HG03103 (cell line): ENCODE measurements at regions not wholly inside any gene's neighbourhood (a gene's known extent, or its start where the extent isn't known, plus 50 kb on each side); places are given as distances from the start of the nearest gene placed in this dataset.

Experiments used
- ATAC-seq: cut with Tn5 transposase; IDR thresholded peaks from one replicate; pipeline ENCODE4 v1.9.1; 2021; ENCODE audit warnings: low read depth; ENCODE audit not compliant: unreplicated experiment

- ATAC-seq, result no peak
Observed at GRCh38 chr6:167672738-167673137, 154.0 kb upstream of the AFDN start.

GRCh38 chr6:167673946-167674345 lies 152.8 kb upstream of the AFDN start:
- no peak for ATAC-seq

- ATAC-seq, result no peak
Observed at GRCh38 chr6:167674486-167674885, 152.2 kb upstream of the AFDN start.

GRCh38 chr6:167676000-167676665 lies 150.6 kb upstream of the AFDN start:
- ATAC-seq, result no peak

GRCh38 chr6:167676666-167677421 lies 149.9 kb upstream of the AFDN start:
- ATAC-seq, result no peak

- ATAC-seq, result no peak
Observed at GRCh38 chr6:167677422-167677789, 149.3 kb upstream of the AFDN start.

GRCh38 chr6:167678102-167679101 lies 148.3 kb upstream of the AFDN start:
- ATAC-seq, result no peak

- ATAC-seq, result no peak
Observed at GRCh38 chr6:167679122-167679736, 147.5 kb upstream of the AFDN start.

- ATAC-seq, result no peak
Observed at GRCh38 chr6:167679790-167680604, 146.7 kb upstream of the AFDN start.

- ATAC-seq, result no peak
Observed at GRCh38 chr6:167680605-167681149, 146.0 kb upstream of the AFDN start.

GRCh38 chr6:167682125-167682524 lies 144.6 kb upstream of the AFDN start:
- ATAC-seq, result no peak

- ATAC-seq, result no peak
Observed at GRCh38 chr6:167682546-167683027, 144.1 kb upstream of the AFDN start.

GRCh38 chr6:167683028-167683862 lies 143.5 kb upstream of the AFDN start:
- no peak for ATAC-seq

- ATAC-seq, result no peak
Observed at GRCh38 chr6:167684276-167685104, 142.2 kb upstream of the AFDN start.

GRCh38 chr6:167685654-167686053 lies 141.1 kb upstream of the AFDN start:
- no peak for ATAC-seq

- no peak for ATAC-seq
Observed at GRCh38 chr6:167686204-167686893, 140.4 kb upstream of the AFDN start.

GRCh38 chr6:167687116-167687725 lies 139.5 kb upstream of the AFDN start:
- no peak for ATAC-seq
